Glutamatergic neuron (in vitro differentiated cells): ENCODE measurements at regions not wholly inside any gene's neighbourhood (a gene's known extent, or its start where the extent isn't known, plus 50 kb on each side); places are given as distances from the start of the nearest gene placed in this dataset.

Experiments
- DNase-seq: peaks from one replicate; pipeline ENCODE4 v3.0.0; 2022
- H3K27ac Mint-ChIP-seq: one replicate; pipeline ENCODE4 v1.8.0; 2020; ENCODE audit warnings: mild to moderate bottlenecking, mixed read lengths, inconsistent platforms; ENCODE audit not compliant: unreplicated experiment
- H3K27me3 Mint-ChIP-seq: one replicate; pipeline ENCODE4 v1.8.0; 2020; ENCODE audit warnings: mild to moderate bottlenecking, moderate library complexity, mixed read lengths, inconsistent platforms; ENCODE audit not compliant: unreplicated experiment
- H3K36me3 Mint-ChIP-seq: one replicate; pipeline ENCODE4 v1.8.0; 2020; ENCODE audit warnings: mild to moderate bottlenecking, mixed read lengths, inconsistent platforms; ENCODE audit not compliant: unreplicated experiment
- H3K4me1 Mint-ChIP-seq: one replicate; pipeline ENCODE4 v1.8.0; 2020; ENCODE audit warnings: mild to moderate bottlenecking, low read depth, mixed read lengths, inconsistent platforms; ENCODE audit not compliant: unreplicated experiment
- H3K4me3 Mint-ChIP-seq: one replicate; pipeline ENCODE4 v1.8.0; 2020; ENCODE audit warnings: mild to moderate bottlenecking, mixed read lengths, inconsistent platforms; ENCODE audit not compliant: unreplicated experiment
- H3K9me3 Mint-ChIP-seq: one replicate; pipeline ENCODE4 v1.8.0; 2020; ENCODE audit warnings: mild to moderate bottlenecking, moderate library complexity, mixed read lengths, inconsistent platforms; ENCODE audit not compliant: unreplicated experiment
- TF ChIP-seq, protein P1 (sequence below): fragments of 200-600 bp; sonication (generic); IDR thresholded peaks from one replicate; pipeline ENCODE4 v1.5.0; 2021; ENCODE audit not compliant: partially characterized antibody, unreplicated experiment

- Mint-ChIP-seq H3K9me3 (no peaks in the 10 kb centered on the region), H3K4me3 (no peak overlapping the region), H3K27me3 (no peaks in the 10 kb centered on the region), H3K4me1 (peaks cover 24% of the 10 kb centered on the region), H3K36me3 (no peaks in the 10 kb centered on the region), H3K27ac (no peak overlapping the region)
- no peak for DNase-seq
- TF ChIP-seq, protein P1, sequence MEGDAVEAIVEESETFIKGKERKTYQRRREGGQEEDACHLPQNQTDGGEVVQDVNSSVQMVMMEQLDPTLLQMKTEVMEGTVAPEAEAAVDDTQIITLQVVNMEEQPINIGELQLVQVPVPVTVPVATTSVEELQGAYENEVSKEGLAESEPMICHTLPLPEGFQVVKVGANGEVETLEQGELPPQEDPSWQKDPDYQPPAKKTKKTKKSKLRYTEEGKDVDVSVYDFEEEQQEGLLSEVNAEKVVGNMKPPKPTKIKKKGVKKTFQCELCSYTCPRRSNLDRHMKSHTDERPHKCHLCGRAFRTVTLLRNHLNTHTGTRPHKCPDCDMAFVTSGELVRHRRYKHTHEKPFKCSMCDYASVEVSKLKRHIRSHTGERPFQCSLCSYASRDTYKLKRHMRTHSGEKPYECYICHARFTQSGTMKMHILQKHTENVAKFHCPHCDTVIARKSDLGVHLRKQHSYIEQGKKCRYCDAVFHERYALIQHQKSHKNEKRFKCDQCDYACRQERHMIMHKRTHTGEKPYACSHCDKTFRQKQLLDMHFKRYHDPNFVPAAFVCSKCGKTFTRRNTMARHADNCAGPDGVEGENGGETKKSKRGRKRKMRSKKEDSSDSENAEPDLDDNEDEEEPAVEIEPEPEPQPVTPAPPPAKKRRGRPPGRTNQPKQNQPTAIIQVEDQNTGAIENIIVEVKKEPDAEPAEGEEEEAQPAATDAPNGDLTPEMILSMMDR = no peak
These were observed 189.2 kb downstream of the PCSK1 start for GRCh38 chr5:96243862-96244261.

- TF ChIP-seq, protein P1 = no peak
- Mint-ChIP-seq H3K4me1 (peaks cover 24% of the 10 kb centered on the region), H3K36me3 (no peaks in the 10 kb centered on the region), H3K27ac (no peak overlapping the region), H3K9me3 (no peaks in the 10 kb centered on the region), H3K4me3 (no peak overlapping the region), H3K27me3 (no peaks in the 10 kb centered on the region)
- DNase-seq = no peak
These were observed 189.8 kb downstream of the PCSK1 start for GRCh38 chr5:96243203-96243602.

DNA sequence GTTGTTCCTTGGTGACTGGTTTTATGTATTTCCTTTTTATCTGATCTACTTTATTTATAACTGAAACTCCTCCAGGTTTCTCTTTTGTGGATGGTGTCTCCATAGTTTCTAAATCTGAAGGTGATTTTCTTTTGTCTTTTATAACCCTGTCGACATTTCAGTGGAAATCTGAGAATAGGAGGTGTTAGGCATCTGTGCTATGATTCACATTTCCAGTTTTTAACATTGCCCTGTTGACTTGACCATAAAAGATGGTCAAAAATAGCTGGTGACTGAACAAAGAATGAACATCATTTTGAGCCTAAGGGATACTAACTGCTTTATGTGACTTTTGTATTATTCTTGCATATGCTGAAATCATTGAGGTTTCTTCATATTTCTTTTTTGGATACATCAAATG is 190.5 kb downstream of the PCSK1 start:
- no peaks in the 10 kb centered on the region for H3K9me3 Mint-ChIP-seq
- H3K4me3 Mint-ChIP-seq = no peak overlapping the region
- H3K27me3 Mint-ChIP-seq = no peaks in the 10 kb centered on the region
- DNase-seq = no peak
- TF ChIP-seq, protein P1 = no peak
- H3K36me3 Mint-ChIP-seq = no peaks in the 10 kb centered on the region
- H3K4me1 Mint-ChIP-seq = peaks cover 21% of the 10 kb centered on the region
- no peak overlapping the region for H3K27ac Mint-ChIP-seq

GRCh38 chr5:96236831-96237230 is 196.2 kb downstream of the PCSK1 start:
- no peaks in the 10 kb centered on the region for H3K27me3 Mint-ChIP-seq
- no peaks in the 10 kb centered on the region for H3K9me3 Mint-ChIP-seq
- H3K27ac Mint-ChIP-seq = no peak overlapping the region
- no peak overlapping the region for H3K4me3 Mint-ChIP-seq
- H3K4me1 Mint-ChIP-seq = peaks cover 2% of the 10 kb centered on the region
- no peaks in the 10 kb centered on the region for H3K36me3 Mint-ChIP-seq
- TF ChIP-seq, protein P1 = no peak
- DNase-seq = no peak

DNA sequence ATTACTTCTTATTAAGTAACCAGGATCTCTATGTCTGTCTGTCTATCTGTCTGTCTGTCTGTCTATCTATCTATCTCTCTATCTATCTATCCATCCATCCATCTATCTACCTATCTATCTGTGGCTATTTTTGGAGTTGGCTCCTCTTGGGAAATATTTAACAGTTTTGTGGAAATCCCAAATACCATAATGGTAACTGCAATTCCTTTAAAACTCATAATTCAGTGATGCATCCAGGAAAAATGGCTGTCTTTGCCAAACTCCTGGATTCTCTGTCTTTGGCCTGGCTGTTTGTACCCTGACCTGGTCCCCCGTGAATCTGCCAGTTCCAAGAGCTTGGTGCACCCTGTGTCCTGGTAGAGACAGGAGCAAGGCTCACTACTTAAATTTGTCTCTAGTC is 197.0 kb downstream of the PCSK1 start:
- DNase-seq = no peak
- TF ChIP-seq, protein P1 = no peak
- peaks cover 2% of the 10 kb centered on the region for H3K4me1 Mint-ChIP-seq
- no peaks in the 10 kb centered on the region for H3K36me3 Mint-ChIP-seq
- H3K4me3 Mint-ChIP-seq = no peak overlapping the region
- H3K9me3 Mint-ChIP-seq = no peaks in the 10 kb centered on the region
- H3K27me3 Mint-ChIP-seq = no peaks in the 10 kb centered on the region
- H3K27ac Mint-ChIP-seq = no peak overlapping the region
